ENCODE measurements at regions not wholly inside any gene's neighbourhood (a gene's known extent, or its start where the extent isn't known, plus 50 kb on each side); places are given as distances from the start of the nearest gene placed in this dataset.

- H3K27ac ChIP-seq = no peak overlapping the region
- no peak for DNase-seq (ENCODE audit: low read depth, low spot score)
Observed at GRCh38 chr13:111602874-111603273, 282.4 kb downstream of the TEX29 start.

GRCh38 chr13:111604097-111604496 lies 283.7 kb downstream of the TEX29 start:
- no peak overlapping the region for H3K27ac ChIP-seq
- no peak for DNase-seq (ENCODE audit: low read depth, low spot score)

GRCh38 chr13:111608556-111608955 lies 288.1 kb downstream of the TEX29 start:
- no peak for DNase-seq (ENCODE audit: low read depth, low spot score)

DNA sequence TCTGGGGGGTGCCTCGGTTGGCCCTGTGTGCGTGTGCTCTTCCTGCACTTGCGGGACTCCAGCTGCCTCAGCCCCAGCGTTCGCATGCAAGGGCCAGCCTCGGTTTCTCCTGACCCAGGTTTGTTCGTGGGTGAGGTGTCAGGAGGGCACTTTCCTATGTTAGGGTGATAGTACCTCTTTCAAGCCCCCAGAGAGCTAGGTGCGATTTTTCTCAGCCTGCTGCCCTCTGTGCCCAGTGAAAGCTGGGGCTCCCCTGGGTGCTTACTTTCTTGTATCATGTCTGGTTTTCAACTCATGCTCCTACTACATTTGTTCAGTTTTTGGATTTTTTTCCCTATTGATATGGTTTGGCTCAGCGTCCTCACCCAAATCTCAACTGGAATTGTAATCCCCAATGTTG lies 289.2 kb downstream of the TEX29 start:
- DNase-seq (ENCODE audit: low read depth, low spot score) = no peak
- H3K27ac ChIP-seq = no peak overlapping the region

More at GRCh38 chr13:111608556-111608955, 288.1 kb downstream of the TEX29 start:
- no peak overlapping the region for H3K27ac ChIP-seq

DNA sequence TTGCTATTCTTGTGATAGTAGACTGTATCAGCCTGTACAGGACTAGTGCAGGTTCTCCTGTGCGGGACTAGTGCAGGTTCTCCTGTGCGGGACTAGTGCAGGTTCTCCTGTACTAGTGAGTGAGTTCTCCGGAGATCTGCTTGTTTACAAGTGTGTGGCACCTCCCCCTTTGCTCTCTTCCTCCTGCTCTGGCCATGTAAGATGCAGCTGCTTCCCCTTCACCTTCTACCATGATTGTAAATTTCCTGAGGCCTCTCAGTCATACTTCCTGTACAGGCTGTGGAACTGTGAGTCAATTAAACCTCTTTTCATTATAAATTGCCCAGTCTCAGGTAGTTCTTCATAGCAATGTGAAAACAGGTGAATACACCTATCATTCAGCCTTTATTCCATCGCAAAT lies 289.6 kb downstream of the TEX29 start:
- no peak overlapping the region for H3K27ac ChIP-seq
- no peak for DNase-seq (ENCODE audit: low read depth, low spot score)

- H3K27ac ChIP-seq = no peak overlapping the region
- no peak for DNase-seq (ENCODE audit: low read depth, low spot score)
Observed at GRCh38 chr13:111610879-111611278, 290.4 kb downstream of the TEX29 start.

GRCh38 chr13:111611651-111612050 lies 291.2 kb downstream of the TEX29 start:
- no peak overlapping the region for H3K27ac ChIP-seq
- no peak for DNase-seq (ENCODE audit: low read depth, low spot score)

- no peak overlapping the region for H3K27ac ChIP-seq
- DNase-seq (ENCODE audit: low read depth, low spot score) = no peak
Observed at GRCh38 chr13:111612886-111613285, 292.4 kb downstream of the TEX29 start.

DNA sequence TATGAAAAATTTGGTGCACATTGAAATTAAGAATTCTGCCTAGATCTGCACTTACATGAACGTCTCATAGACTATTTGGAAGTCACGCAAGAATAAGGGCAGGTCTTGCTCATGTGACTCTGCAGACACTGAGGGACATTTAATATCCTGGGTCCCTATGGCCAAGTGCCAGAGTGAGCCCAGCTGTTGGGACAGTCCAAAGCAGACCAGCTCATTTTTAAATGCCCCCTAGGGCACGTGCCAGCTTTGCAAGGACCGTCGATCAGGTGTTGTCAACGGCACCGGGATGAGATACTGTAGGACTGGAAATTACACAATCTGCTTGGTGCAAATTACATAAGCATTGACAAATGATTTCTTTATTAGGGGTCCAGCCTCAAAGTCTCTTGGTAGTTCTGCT lies 293.6 kb downstream of the TEX29 start:
- H3K27ac ChIP-seq = no peak overlapping the region
- no peak for DNase-seq (ENCODE audit: low read depth, low spot score)

GRCh38 chr13:111614613-111615012 lies 294.2 kb downstream of the TEX29 start:
- DNase-seq (ENCODE audit: low read depth, low spot score) = no peak
- H3K27ac ChIP-seq = no peak overlapping the region

DNA sequence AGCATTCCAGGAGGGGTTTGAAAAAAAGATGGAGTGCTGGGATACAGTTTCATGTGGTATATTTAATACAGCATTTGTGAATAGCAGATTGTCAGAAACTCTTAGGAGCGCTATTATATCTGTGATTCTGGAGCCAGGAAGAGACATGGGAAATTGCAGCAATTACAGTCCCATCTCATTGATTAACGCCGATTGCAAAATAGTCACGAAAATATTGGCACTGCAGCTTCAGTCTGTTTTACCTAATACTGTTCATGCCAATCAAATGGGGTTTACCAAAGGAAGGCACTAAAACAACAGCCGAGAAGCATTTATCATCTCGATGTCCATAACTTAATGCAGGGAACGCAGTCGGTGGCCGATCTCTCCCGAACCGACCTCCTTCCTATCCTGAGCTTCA lies 295.8 kb downstream of the TEX29 start:
- H3K27ac ChIP-seq = no peak overlapping the region
- no peak for DNase-seq (ENCODE audit: low read depth, low spot score)

GRCh38 chr13:111620166-111620565 lies 299.7 kb downstream of the TEX29 start:
- DNase-seq (ENCODE audit: low read depth, low spot score) = no peak
- no peak overlapping the region for H3K27ac ChIP-seq

DNA sequence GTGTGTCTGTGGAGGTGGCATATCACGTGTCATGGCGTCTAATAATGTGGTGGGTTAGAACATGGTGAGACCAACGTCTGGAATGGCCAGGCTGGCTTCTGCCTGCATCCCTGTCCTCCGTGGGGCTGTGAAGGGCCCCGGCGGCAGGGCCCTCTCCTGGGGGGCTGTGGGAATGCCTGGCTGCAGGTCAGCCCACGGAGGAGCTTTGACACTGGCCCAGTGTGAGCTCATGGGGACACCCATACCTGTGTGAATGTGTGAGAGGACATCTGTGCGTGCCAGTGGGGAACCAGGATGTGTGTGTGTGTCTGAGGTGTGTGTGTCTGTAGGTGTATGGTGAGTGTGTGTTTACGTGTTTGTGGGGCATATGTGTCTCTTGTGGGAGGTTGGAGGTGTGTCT lies 300.1 kb downstream of the TEX29 start:
- H3K27ac ChIP-seq = no peak overlapping the region

DNA sequence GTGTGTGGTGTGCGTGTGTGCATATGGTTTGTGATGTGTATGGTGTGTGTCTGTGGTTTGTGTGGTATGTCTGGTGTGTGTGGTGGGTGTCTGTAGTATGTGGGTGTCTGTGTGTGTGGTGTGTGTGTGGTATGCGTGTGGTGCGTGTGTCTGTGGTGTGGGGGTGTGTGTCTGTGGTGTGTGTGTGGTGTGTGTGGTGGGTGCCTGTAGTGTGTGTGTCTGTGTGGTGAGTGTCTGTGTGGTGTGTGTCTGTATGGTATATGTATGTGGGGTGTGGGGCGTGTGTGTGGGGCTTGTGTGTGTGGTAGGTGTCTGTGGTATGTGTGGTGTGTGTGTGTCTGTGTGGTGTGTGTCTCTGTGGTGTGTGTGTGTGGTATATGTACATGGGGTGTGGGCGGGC lies 300.7 kb downstream of the TEX29 start:
- H3K27ac ChIP-seq = no peak overlapping the region
- no peak for DNase-seq (ENCODE audit: low read depth, low spot score)

More for the DNA sequence above, 300.1 kb downstream of the TEX29 start:
- no peak for DNase-seq (ENCODE audit: low read depth, low spot score)

DNA sequence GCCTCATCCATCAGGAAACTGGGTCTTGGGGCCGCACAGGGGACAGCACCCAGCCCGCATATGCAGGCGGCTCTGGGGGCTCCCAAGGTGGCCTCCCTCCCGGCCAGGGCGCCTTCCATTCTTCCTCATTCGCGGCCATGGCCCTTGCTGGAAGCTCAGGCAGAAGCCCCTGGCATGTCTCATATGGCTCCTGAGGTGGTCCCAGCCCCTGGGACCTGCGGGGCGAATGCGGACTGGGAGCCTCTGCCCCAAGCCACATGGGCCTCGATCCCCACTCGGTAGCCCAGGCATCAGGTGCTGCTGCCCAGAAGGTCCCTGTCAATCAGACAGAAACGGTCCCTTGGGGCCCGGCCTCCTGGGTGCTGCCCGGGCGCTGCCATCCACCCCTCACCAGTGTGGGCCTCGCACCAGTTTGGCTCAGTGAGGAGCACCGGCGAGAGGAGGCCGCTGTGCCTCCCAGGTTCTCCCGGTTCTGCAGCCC lies 301.6 kb downstream of the TEX29 start:
- no peak overlapping the region for H3K27ac ChIP-seq
- DNase-seq (ENCODE audit: low read depth, low spot score) = no peak

DNA sequence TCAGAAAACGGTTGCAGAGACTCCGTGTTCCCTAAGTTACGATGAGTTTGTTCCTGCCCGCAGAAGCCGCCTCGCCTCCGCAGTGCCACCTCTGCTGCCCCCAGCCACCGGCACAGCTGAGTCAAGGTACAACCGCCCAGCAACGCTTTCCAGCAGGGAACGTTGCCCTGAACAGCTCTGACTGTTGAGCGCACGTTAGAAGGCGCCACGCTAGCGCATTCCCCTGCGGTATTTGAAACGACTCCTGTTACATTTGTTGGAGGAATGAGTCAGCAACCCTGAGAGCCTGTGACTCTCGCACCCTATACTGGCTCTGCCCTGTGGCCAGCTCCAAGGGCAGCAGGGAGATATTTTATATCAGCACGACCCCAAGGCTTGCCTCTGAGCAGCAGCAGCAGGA lies 302.8 kb downstream of the TEX29 start:
- no peak for DNase-seq (ENCODE audit: low read depth, low spot score)
- no peak overlapping the region for H3K27ac ChIP-seq

GRCh38 chr13:111623743-111624505 lies 303.5 kb downstream of the TEX29 start:
- H3K27ac ChIP-seq = no peak overlapping the region
- DNase-seq (ENCODE audit: low read depth, low spot score) = no peak

GRCh38 chr13:111625526-111626315 lies 305.3 kb downstream of the TEX29 start:
- H3K27ac ChIP-seq = no peak overlapping the region
- DNase-seq (ENCODE audit: low read depth, low spot score) = no peak

GRCh38 chr13:111626371-111627305 lies 306.2 kb downstream of the TEX29 start:
- DNase-seq (ENCODE audit: low read depth, low spot score) = no peak

DNA sequence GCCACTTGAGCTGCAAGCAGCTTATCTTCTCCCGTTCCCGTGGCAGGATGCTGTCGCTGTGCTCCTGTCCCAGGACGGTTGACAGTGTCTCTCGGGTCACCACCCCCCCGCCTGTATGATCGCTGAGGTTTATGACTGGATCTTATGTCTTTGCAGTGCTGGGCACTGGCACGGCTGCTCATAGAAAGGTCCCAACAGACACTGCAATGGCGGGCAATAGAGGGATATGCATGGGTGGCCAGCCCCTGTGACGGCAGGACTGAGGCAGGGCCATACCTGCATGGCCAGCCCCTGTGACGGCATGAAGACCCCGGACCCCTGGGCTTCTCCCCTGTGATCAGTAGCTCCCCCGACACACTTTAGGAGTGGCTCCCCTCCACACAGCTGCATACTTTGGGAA lies 307.2 kb downstream of the TEX29 start:
- no peak overlapping the region for H3K27ac ChIP-seq
- DNase-seq (ENCODE audit: low read depth, low spot score) = no peak

More at GRCh38 chr13:111626371-111627305, 306.2 kb downstream of the TEX29 start:
- no peak overlapping the region for H3K27ac ChIP-seq
